HG03139 (cell line): ENCODE measurements at regions not wholly inside any gene's neighbourhood (a gene's known extent, or its start where the extent isn't known, plus 50 kb on each side); places are given as distances from the start of the nearest gene placed in this dataset.
"Not testable (repeated sequence)": the region's sequence is repeated elsewhere in the genome, so short reads cannot be mapped to it uniquely, and the experiment has no call there.

Source experiments
- ATAC-seq: cut with Tn5 transposase; IDR thresholded peaks from one replicate; pipeline ENCODE4 v1.9.1; 2021; ENCODE audit not compliant: unreplicated experiment

- no peak for ATAC-seq
These were observed 176.2 kb downstream of the DIRAS2 start for GRCh38 chr9:90466441-90466840.

DNA sequence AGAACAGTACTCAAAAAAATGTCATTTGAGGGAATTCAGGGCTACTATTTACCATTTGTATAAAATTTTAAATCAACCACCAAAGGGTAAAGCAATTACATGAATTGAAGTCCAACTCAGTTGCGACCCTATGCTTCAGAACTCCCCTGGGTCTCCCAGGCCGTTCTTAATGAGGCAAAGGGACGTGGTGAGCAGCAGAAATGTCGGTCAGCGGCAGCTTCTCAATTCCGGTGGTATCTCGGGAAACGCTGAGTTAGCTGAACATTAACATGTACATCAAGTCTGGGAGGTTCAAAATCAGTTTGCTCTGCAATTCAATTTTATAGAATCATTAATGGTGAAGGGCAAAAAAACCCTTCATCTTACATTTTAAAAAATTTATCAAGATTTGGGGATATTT, 173.2 kb downstream of the DIRAS2 start:
- ATAC-seq: no peak

GRCh38 chr9:90469865-90470387, 172.7 kb downstream of the DIRAS2 start:
- ATAC-seq: no peak

DNA sequence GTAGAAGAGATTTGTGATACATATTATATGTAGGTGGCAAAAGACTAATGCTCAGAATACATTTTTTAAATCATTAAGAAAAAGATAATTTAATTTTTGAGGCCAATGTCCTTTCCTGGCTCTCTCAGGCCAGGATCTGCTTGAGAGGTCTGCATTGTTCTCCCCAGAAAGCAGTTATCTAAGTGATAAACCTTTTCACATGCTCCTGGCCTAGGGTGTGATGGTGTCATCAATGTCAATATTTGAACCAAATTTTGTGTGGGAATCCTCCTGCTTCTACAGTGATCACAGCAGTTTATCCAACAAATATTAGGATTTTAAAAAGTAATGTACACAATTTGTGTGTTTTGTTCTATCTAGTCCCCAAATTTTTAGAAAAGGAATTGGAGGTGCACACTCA, 166.6 kb downstream of the DIRAS2 start:
- ATAC-seq: no peak

- ATAC-seq: no peak
These were observed 165.1 kb downstream of the DIRAS2 start for GRCh38 chr9:90477535-90477934.

GRCh38 chr9:90478821-90479220, 163.8 kb downstream of the DIRAS2 start:
- no peak for ATAC-seq

DNA sequence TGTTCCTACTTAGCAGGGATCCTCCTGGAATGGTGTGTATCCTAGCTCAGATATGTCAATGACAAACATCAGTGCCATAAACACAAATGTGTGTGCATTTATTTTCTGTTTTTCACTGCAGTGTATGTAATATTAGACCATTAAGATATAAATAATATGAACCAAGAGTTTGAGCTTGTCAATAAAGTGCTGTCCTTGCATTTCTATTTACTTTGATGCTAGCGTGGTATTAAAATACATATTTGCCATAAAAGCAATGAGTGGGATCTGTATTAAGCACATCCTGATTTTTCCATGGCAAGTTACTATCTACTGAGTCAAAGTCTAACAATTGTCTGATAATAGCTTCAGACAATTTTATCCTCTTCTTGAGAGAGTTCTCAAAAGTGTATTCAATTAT, 157.6 kb downstream of the DIRAS2 start:
- no peak for ATAC-seq

DNA sequence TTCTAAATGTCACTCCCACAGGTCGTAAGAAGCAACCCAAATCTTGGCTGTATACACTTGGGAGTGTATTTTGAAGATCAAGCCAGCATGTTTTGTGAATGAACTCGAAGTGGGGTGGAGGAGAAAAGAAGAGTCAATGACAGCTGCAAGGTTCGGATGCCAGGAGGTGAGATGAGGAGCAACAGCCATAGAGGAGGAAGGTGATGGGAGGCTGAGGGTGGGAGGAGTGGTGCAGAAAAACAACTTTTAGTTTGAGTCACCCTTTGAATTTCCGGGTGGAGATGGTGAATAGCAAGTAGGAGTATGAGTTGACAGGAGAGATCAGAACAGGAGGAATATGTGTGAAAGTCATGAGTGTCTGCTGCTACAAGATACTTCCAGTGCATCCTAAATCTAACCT, 153.6 kb downstream of the DIRAS2 start:
- no peak for ATAC-seq

GRCh38 chr9:90499761-90500160, 142.9 kb downstream of the DIRAS2 start:
- no peak for ATAC-seq

DNA sequence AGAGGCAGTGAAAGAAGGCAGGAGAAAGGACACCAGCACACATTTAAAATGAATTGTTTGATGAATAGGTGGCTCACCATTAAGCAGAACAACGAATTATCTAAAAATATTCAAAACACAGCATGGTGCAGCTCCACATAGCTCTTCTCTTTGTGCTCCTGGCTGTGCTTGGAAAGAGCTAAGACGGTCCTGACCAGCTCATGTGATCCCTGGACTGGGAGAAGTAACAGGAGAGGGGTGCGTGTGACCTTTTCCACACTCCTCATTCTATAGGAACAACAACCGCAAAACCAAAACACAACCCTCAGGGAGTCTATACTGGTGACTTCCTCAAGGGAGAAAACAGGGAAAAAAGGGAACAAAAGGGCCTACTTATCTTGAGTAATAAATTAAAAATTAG, 140.5 kb downstream of the DIRAS2 start:
- ATAC-seq: no peak

DNA sequence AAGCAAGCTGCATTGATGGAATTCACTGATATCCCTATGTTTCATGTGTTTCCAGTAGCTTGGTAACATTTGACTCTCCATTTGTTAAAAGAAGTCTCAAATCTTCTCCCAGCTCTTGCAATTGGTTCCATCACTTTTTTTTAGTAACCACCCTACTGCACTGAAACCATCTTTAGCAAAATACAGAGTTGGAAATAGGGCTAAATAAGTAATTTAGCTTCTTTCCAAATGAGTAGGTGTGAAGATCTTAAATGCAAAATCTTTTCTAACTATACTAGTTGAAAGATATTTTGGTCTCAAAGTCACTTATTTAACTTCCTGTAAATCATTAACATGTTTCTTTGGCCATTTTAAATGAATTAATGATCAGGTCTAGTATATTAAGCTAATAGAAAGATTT, 138.1 kb downstream of the DIRAS2 start:
- ATAC-seq: no peak

DNA sequence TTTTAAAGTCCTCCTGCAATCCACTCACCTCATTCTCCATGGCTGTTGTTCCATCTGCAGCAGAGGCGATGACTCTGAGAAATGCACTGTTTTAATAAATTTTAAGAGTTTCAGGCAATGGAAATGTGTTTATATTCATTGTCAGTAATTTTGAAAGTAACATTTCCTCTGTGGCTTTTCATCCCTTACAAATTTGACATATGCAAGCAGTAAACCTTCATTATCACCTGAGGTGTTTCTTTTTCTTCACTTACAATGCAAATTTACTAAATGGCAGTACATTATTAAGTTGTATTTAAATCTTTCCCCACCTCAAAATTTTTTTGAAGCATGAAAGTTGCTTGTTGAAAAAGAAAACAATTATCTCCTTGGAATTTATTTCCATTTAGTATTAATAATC, 136.9 kb downstream of the DIRAS2 start:
- no peak for ATAC-seq

- not testable (repeated sequence) for ATAC-seq
These were observed 136.2 kb downstream of the DIRAS2 start for GRCh38 chr9:90506402-90506801.

DNA sequence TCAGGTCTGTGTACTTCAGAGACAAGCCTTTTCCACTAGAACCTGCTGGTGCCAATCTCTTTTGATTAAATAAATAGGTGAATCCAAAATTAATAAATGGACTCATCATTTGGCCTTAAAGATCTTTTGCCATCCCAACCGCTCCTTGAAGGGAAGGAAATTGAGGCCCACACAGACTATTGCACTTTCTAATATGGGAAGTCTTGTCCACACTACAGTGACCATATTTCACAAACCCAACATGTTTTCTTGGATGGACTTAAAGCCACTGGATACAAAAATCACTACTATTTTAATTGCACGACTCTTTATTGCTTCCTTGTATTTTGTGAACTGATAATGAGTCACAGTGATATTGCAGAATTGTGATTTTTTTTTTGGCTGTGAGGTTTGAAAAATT, 135.0 kb downstream of the DIRAS2 start:
- ATAC-seq: no peak

DNA sequence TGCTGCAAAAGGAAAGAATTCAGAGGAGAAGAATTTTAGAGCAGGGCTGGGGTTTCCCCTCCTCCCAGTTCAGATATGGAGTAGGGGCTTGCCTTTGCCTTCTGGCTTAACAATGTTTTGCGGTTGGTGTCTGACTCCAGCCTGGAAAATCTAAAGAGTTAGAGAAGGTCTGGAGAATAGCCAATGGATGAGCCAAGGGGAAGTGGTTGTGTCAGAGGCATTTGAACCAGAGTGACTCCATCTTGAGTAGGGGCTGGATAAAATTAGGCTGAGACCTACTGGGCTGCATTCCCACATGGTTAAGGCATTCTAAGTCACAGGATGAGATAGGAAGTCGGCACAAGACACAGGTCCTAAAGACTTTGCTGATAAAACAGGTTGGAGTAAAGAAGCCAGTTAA, 133.7 kb downstream of the DIRAS2 start:
- ATAC-seq: no peak

DNA sequence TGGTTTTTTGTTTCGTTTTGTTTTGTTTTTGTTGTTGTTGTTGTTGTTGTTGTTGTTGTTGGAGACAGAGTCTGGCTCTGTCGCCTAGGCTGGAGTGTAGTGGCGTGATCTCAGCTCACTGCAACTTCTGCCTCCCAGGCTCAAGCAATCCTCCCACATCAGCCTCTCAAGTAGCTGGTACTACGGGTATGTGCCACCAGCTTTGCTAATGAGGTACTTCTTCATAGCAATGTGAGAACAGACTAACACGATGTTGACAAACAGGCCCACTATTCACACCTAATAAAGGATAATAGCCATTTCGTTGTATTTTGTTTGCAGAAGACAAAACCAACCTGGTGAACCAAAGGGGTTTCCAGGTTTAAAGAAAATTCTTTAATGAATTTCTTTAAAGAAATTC, 130.9 kb downstream of the DIRAS2 start:
- no peak for ATAC-seq

DNA sequence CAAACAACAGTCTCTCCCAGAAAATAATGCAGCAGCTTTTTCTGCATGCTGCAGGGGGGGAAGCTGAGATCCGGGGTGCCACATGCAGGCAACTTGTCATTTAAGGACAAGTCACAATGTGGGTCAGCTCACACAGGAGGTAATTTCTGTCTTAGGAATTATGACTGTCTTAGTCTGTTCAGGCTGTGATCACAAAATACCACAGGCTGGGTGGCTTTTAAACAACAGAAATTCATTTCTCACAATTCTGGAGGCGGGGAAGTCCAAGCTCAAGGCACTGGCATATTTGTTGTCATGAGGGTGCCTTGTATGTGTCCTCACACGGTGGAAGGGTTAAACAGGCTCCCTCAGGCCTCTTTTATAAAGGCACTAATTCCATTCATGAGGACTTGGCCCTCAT, 127.7 kb downstream of the DIRAS2 start:
- ATAC-seq: no peak

- no peak for ATAC-seq
These were observed 127.1 kb downstream of the DIRAS2 start for GRCh38 chr9:90515510-90515909.

GRCh38 chr9:90517103-90517502, 125.5 kb downstream of the DIRAS2 start:
- ATAC-seq: no peak

DNA sequence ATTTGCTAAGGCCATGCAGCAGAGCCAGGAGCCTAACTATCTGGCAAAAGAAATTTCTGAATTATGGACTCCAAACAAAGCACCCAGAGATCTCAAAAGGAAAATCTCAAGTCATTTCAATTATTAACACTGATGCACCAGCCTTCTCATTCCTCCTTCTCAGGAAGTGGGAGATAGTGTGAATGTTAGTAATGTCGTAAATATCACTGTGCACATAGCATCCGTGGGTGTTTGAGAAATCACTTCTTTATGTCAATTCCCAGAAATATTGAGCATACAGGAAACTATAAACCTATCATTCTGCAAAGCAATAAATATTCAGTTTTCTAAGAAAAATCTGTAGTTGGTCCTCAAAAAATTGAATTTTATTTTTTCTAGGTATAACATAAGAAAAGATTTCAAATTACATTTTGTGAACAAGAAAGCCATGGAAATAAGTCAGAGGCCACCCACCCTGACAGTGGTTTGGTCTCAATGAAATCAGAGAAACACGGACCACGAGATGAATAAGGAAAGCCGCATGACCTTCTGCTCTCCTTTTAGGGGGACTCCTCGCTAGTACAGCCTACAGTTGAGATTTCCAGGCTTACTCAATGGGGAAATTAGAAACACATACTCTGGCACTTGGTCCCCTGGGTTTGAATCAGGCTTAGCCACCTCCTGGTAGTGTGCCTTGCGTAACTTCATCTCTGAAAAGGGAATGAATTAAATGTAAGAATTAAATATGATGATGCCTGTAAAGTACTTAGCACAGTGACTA, 120.6 kb downstream of the DIRAS2 start:
- no peak for ATAC-seq

DNA sequence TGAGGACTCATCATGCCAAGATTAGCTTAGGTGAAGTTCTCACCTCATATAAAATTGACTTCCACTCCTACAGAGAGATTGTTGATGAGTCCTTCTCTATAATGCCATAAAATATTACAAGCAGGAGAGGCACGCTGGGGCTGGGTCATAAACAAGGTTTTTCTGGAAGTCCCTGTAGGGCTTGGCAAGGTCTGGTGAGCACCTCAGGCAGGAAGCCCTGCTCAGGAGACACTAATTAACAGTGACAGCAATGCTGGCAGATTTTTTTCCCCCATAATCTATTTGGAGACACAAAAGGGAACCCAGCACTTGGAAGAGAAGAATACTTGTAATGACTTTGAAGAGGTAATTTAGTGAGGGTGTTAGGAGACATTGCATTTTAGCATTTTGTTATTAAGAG, 118.7 kb downstream of the DIRAS2 start:
- no peak for ATAC-seq

GRCh38 chr9:90526386-90526785, 116.2 kb downstream of the DIRAS2 start:
- no peak for ATAC-seq

- not testable (repeated sequence) for ATAC-seq
These were observed 106.5 kb downstream of the DIRAS2 start for GRCh38 chr9:90536094-90536493.
